GM12873 (cell line): ENCODE measurements at regions not wholly inside any gene's neighbourhood (a gene's known extent, or its start where the extent isn't known, plus 50 kb on each side); places are given as distances from the start of the nearest gene placed in this dataset.

Source experiments
- TF ChIP-seq, protein P1 (sequence below): IDR thresholded peaks from 2 replicates; pipeline ENCODE4 v1.5.1; 2012; ENCODE audit warnings: low read depth, mild to moderate bottlenecking, moderate library complexity, low read length, control low read depth; ENCODE audit not compliant: insufficient read depth; ENCODE audit errors: missing control alignments

DNA sequence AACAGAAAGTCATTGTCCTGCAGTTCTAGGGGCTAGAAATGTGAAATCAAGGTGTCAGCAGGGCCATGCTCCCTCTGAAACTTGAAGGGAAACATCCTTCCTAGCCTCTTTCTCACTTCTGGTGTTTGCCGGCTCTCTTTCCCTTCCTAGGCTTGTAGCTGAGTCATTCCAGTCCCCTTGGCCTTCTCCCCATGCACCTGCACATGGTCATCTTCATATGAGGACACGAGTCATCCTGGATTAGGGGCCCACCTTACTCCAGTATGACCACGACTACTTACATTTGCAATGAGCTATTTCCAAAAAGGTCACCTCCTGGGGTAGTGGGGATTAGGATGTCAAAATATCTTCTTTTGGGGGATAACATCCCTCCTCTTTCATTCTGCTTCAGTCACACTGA lies 168.5 kb upstream of the CXCR4 start:
- TF ChIP-seq, protein P1, sequence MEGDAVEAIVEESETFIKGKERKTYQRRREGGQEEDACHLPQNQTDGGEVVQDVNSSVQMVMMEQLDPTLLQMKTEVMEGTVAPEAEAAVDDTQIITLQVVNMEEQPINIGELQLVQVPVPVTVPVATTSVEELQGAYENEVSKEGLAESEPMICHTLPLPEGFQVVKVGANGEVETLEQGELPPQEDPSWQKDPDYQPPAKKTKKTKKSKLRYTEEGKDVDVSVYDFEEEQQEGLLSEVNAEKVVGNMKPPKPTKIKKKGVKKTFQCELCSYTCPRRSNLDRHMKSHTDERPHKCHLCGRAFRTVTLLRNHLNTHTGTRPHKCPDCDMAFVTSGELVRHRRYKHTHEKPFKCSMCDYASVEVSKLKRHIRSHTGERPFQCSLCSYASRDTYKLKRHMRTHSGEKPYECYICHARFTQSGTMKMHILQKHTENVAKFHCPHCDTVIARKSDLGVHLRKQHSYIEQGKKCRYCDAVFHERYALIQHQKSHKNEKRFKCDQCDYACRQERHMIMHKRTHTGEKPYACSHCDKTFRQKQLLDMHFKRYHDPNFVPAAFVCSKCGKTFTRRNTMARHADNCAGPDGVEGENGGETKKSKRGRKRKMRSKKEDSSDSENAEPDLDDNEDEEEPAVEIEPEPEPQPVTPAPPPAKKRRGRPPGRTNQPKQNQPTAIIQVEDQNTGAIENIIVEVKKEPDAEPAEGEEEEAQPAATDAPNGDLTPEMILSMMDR = no peak

DNA sequence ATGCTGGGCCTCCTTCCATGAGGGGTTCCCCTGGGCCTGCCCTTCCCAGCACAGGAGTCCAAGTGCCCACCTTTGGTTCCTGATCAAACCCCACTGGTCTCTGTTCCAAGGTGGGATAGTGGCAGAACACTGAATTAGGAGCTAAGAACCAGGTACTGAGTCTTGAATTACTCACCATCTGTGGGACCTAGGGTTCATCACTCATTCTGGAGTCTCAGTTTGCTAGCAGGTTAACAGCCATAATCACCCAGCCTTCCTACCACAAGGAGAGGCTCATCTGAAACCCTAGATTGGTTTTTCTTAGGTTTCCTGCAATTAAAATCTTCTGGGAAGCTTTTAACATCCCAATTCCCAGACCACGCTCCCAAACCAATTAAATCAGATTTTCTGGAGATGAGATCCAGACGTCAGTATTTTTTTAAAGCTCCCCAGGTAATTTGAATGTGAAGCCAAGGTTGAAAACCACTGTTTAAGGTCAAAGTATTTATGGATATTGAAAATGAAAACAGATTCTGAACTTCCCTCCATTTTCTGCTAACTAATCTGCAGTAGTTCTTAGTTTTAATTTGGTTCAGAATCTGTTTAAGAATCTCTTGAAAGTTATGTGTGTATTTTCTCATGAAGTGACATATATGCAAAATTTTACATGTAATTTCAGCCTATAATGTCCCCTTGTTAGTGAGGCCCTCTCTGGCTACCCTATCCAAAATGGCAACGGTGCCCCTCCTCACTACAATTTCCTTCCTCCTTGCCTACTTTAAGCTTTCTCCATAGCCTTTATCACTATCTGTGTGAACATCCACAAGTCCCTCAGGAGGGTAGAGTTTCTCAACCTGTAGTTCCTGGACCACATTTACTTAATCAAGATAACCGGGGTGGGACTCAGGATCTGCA lies 166.5 kb upstream of the CXCR4 start:
- TF ChIP-seq, protein P1 = no peak

DNA sequence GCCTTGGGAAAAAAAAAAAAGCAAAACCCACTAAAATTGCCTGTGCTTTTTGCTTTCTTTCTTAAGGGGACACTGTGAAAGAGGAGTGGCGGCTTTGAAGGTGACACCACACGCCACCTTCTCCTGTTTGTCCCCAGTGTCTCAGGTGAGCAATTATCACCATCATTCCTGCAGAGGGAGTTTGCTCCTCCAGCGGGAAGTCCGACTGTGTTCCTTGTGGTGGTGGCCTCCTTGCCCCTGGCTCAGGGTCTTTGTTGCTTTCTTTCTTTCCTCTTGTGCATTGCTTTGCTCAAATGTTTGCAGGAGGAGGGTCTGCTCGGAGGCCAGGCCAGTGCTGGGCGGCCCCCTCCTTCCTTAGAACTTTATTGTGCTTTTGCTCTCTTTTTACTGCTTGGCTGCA lies 164.3 kb upstream of the CXCR4 start:
- TF ChIP-seq, protein P1 = no peak

DNA sequence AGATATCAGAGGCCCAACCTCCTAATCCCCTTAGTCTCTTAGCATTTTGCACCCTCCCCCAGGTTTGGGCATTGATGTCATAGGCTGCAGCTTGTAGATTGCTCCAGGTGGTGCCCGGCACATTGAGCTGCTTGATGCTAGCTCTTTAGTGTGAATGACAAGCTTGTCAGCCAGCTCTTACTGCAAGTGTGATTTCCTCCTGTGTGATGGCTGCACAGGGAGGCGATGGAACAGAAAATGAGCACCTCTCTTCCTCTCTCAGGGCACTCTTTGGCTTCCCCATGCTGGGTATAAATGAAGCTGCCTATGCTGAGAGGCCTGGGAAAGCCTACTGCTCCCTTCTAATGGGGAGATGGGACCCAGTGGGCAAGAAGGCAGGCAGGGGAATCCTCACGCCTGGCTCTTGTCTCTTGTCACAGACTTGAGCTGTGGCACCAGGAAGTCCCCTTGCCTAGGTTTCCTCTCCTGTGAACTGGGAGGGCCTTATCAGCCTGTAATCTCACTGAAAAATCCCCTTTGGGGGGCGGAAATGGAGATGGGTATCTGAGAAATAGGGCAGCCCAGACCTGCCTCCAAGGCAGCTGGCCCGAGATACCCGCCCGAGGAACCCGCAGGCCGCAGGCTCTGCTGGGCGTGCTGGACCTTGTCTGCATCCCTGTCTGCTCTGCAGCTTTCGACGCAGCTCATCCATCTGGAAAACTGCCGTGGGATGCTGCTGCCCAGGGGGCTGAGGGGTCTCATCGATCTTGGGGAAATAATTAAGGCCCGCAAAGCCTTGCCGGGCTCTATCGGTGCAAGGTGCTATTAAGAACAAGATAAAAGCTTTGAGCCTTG lies 163.5 kb upstream of the CXCR4 start:
- TF ChIP-seq, protein P1 = no peak

DNA sequence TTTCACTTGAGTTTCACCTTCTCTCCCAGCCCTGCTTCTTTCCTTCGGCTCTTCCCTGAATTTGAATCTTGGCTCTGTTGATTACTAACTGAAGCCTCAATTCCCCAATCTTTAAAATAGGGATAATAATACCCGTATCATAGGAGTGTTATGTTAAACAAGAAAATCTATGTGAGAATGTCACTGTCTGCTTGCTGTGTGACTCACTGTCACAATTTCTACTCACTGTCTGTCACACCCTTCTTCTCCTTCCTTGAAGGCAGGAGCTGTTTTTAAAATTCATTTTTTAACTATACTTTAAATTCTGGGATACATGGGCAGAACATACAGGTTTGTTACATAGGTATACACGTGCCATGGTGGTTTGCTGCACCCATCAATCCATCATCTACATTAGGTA lies 141.6 kb upstream of the CXCR4 start:
- TF ChIP-seq, protein P1 = no peak

DNA sequence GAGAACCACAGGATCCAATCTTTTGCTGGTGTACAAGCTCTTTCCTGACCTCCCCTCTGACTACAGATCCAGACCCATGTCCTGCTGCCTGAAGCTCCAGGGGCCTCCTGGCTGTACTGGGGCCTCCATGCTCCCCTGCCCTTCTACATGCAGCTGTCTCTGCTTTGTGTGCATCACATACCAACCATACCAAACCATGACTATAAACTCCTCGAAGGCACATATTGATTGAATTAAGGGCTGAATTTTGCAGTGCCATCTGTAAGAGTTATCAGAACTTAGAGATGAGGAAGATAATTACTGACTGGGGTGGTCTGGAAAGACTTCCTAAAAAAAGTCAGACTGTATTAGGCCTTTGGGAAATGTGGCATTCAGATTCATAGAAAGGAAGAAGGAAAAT lies 139.9 kb upstream of the CXCR4 start:
- TF ChIP-seq, protein P1 = no peak
